ENCODE measurements at regions not wholly inside any gene's neighbourhood (a gene's known extent, or its start where the extent isn't known, plus 50 kb on each side); places are given as distances from the start of the nearest gene placed in this dataset.

GRCh38 chr5:98471458-98471857, 302.0 kb upstream of the RGMB start:
- in situ Hi-C loops (cut with HindIII; ENCODE audit: low pct_unique_long_range_greater_than_20kb, low sequenced_read_pairs), result no loop called here
- no peak for DNase-seq (ENCODE audit: low read depth in 1 of 2, low spot score in 1 of 2)
- TF ChIP-seq JUND (IDR thresholded peaks at IDR 0.05; ENCODE audit: low read depth), result no peak

GRCh38 chr5:98474216-98474615, 299.2 kb upstream of the RGMB start:
- in situ Hi-C loops (cut with HindIII; ENCODE audit: low pct_unique_long_range_greater_than_20kb, low sequenced_read_pairs), result no loop called here
- DNase-seq (ENCODE audit: low read depth in 1 of 2, low spot score in 1 of 2), result no peak
- TF ChIP-seq JUND (IDR thresholded peaks at IDR 0.05; ENCODE audit: low read depth), result no peak

- TF ChIP-seq JUND (IDR thresholded peaks at IDR 0.05; ENCODE audit: low read depth), result no peak
- in situ Hi-C loops (cut with HindIII; ENCODE audit: low pct_unique_long_range_greater_than_20kb, low sequenced_read_pairs), result no loop called here
- DNase-seq (ENCODE audit: low read depth in 1 of 2, low spot score in 1 of 2), result no peak
Observed at GRCh38 chr5:98474782-98475181, 298.7 kb upstream of the RGMB start.

- DNase-seq (ENCODE audit: low read depth in 1 of 2, low spot score in 1 of 2), result no peak
- no peak for TF ChIP-seq JUND (IDR thresholded peaks at IDR 0.05; ENCODE audit: low read depth)
- in situ Hi-C loops (cut with HindIII; ENCODE audit: low pct_unique_long_range_greater_than_20kb, low sequenced_read_pairs), result no loop called here
Observed at GRCh38 chr5:98482321-98483300, 290.9 kb upstream of the RGMB start.

- no peak for DNase-seq (ENCODE audit: low read depth in 1 of 2, low spot score in 1 of 2)
- TF ChIP-seq JUND (IDR thresholded peaks at IDR 0.05; ENCODE audit: low read depth), result no peak
- in situ Hi-C loops (cut with HindIII; ENCODE audit: low pct_unique_long_range_greater_than_20kb, low sequenced_read_pairs), result no loop called here
Observed at GRCh38 chr5:98483301-98483685, 290.2 kb upstream of the RGMB start.

- DNase-seq (ENCODE audit: low read depth in 1 of 2, low spot score in 1 of 2), result no peak
- no peak for TF ChIP-seq JUND (IDR thresholded peaks at IDR 0.05; ENCODE audit: low read depth)
- in situ Hi-C loops (cut with HindIII; ENCODE audit: low pct_unique_long_range_greater_than_20kb, low sequenced_read_pairs), result no loop called here
Observed at GRCh38 chr5:98489021-98489420, 284.4 kb upstream of the RGMB start.

GRCh38 chr5:98490348-98490747, 283.1 kb upstream of the RGMB start:
- in situ Hi-C loops (cut with HindIII; ENCODE audit: low pct_unique_long_range_greater_than_20kb, low sequenced_read_pairs), result no loop called here
- no peak for DNase-seq (ENCODE audit: low read depth in 1 of 2, low spot score in 1 of 2)
- TF ChIP-seq JUND (IDR thresholded peaks at IDR 0.05; ENCODE audit: low read depth), result no peak

- in situ Hi-C loops (cut with HindIII; ENCODE audit: low pct_unique_long_range_greater_than_20kb, low sequenced_read_pairs), result no loop called here
- no peak for DNase-seq (ENCODE audit: low read depth in 1 of 2, low spot score in 1 of 2)
- no peak for TF ChIP-seq JUND (IDR thresholded peaks at IDR 0.05; ENCODE audit: low read depth)
Observed at GRCh38 chr5:98492258-98492657, 281.2 kb upstream of the RGMB start.

- no peak for TF ChIP-seq JUND (IDR thresholded peaks at IDR 0.05; ENCODE audit: low read depth)
- in situ Hi-C loops (cut with HindIII; ENCODE audit: low pct_unique_long_range_greater_than_20kb, low sequenced_read_pairs), result no loop called here
- no peak for DNase-seq (ENCODE audit: low read depth in 1 of 2, low spot score in 1 of 2)
Observed at GRCh38 chr5:98497418-98497817, 276.0 kb upstream of the RGMB start.

GRCh38 chr5:98498028-98498427, 275.4 kb upstream of the RGMB start:
- in situ Hi-C loops (cut with HindIII; ENCODE audit: low pct_unique_long_range_greater_than_20kb, low sequenced_read_pairs), result no loop called here
- no peak for TF ChIP-seq JUND (IDR thresholded peaks at IDR 0.05; ENCODE audit: low read depth)
- DNase-seq (ENCODE audit: low read depth in 1 of 2, low spot score in 1 of 2), result no peak

GRCh38 chr5:98499892-98500291, 273.6 kb upstream of the RGMB start:
- in situ Hi-C loops (cut with HindIII; ENCODE audit: low pct_unique_long_range_greater_than_20kb, low sequenced_read_pairs), result no loop called here
- no peak for TF ChIP-seq JUND (IDR thresholded peaks at IDR 0.05; ENCODE audit: low read depth)
- DNase-seq (ENCODE audit: low read depth in 1 of 2, low spot score in 1 of 2), result no peak

GRCh38 chr5:98500811-98501210, 272.7 kb upstream of the RGMB start:
- in situ Hi-C loops (cut with HindIII; ENCODE audit: low pct_unique_long_range_greater_than_20kb, low sequenced_read_pairs), result no loop called here
- no peak for TF ChIP-seq JUND (IDR thresholded peaks at IDR 0.05; ENCODE audit: low read depth)
- DNase-seq (ENCODE audit: low read depth in 1 of 2, low spot score in 1 of 2), result no peak

- TF ChIP-seq JUND (IDR thresholded peaks at IDR 0.05; ENCODE audit: low read depth), result no peak
- DNase-seq (ENCODE audit: low read depth in 1 of 2, low spot score in 1 of 2), result no peak
- in situ Hi-C loops (cut with HindIII; ENCODE audit: low pct_unique_long_range_greater_than_20kb, low sequenced_read_pairs), result no loop called here
Observed at GRCh38 chr5:98503616-98504015, 269.8 kb upstream of the RGMB start.

- DNase-seq (ENCODE audit: low read depth in 1 of 2, low spot score in 1 of 2), result no peak
- in situ Hi-C loops (cut with HindIII; ENCODE audit: low pct_unique_long_range_greater_than_20kb, low sequenced_read_pairs), result no loop called here
- TF ChIP-seq JUND (IDR thresholded peaks at IDR 0.05; ENCODE audit: low read depth), result no peak
Observed at GRCh38 chr5:98504505-98504904, 269.0 kb upstream of the RGMB start.

All from T47D (cell line).